ENCODE measurements at regions not wholly inside any gene's neighbourhood (a gene's known extent, or its start where the extent isn't known, plus 50 kb on each side); places are given as distances from the start of the nearest gene placed in this dataset.

GRCh38 chr10:130567011-130567410 lies 430.8 kb downstream of the GLRX3 start:
- Histone ChIP-seq H3K36me3 (ENCODE audit: control insufficient read depth, insufficient read depth, low read length) (no peaks in the 10 kb centered on the region), H3K9me3 (ENCODE audit: control insufficient read depth, insufficient read depth, low read depth, low read length) (no peaks in the 10 kb centered on the region), H3K27me3 (ENCODE audit: control insufficient read depth, insufficient read depth, low read length) (peaks cover 6% of the 10 kb centered on the region; the same call in 1 of the 2 replicates), H3K27ac (ENCODE audit: low read length) (no peak overlapping the region), H3K4me1 (ENCODE audit: control insufficient read depth, insufficient read depth, low read length) (no peaks in the 10 kb centered on the region), H3K4me3 (ENCODE audit: low read depth in 2 of 2, low read length in 2 of 2) (no peak overlapping the region)
- no TSS peak for BruUV-seq (replicated peaks)
- intact Hi-C loops (cut with micrococcal nuclease; ENCODE audit: unreplicated experiment): no loop called here
- ChIA-PET POLR2A (no interaction called here), CTCF (no interaction called here)
- TF ChIP-seq TCF7L2 (IDR thresholded peaks at IDR 0.05; ENCODE audit: low read depth, low read length): no peak
- TF ChIP-seq CTCF (IDR thresholded peaks at IDR 0.05): no peak
- TF ChIP-seq POLR2AphosphoS5 (IDR thresholded peaks at IDR 0.05; ENCODE audit: low read depth, low read length): no peak
- TF ChIP-seq REST (IDR thresholded peaks at IDR 0.05; ENCODE audit: insufficient read depth in 1 of 2, low read depth in 2 of 2, low read length in 1 of 2): no peak
- no peak for TF ChIP-seq SIN3A (IDR thresholded peaks at IDR 0.05; ENCODE audit: borderline replicate concordance, insufficient read depth, low read depth, low read length)
- in situ Hi-C loops (cut with HindIII; ENCODE audit: low pct_unique_long_range_greater_than_20kb, low sequenced_read_pairs): no loop called here
- DNase-seq (ENCODE audit: low read depth, low spot score) (no peak), ATAC-seq (no peak)

GRCh38 chr10:130567436-130567835 lies 431.2 kb downstream of the GLRX3 start:
- no peak for DNase-seq (ENCODE audit: low read depth, low spot score)
- ChIA-PET POLR2A (no interaction called here), CTCF (no interaction called here)
- ATAC-seq: no peak
- H3K36me3 ChIP-seq (ENCODE audit: control insufficient read depth, insufficient read depth, low read length): no peaks in the 10 kb centered on the region
- H3K4me1 ChIP-seq (ENCODE audit: control insufficient read depth, insufficient read depth, low read length): no peaks in the 10 kb centered on the region
- H3K27me3 ChIP-seq (ENCODE audit: control insufficient read depth, insufficient read depth, low read length): peaks cover 6% of the 10 kb centered on the region; the same call in 1 of the 2 replicates
- no peak overlapping the region for H3K4me3 ChIP-seq (ENCODE audit: low read depth in 2 of 2, low read length in 2 of 2)
- intact Hi-C loops (cut with micrococcal nuclease; ENCODE audit: unreplicated experiment) (no loop called here), in situ Hi-C loops (cut with HindIII; ENCODE audit: low pct_unique_long_range_greater_than_20kb, low sequenced_read_pairs) (no loop called here)
- H3K27ac ChIP-seq (ENCODE audit: low read length): no peak overlapping the region
- no peaks in the 10 kb centered on the region for H3K9me3 ChIP-seq (ENCODE audit: control insufficient read depth, insufficient read depth, low read depth, low read length)
- no peak for TF ChIP-seq REST (IDR thresholded peaks at IDR 0.05; ENCODE audit: insufficient read depth in 1 of 2, low read depth in 2 of 2, low read length in 1 of 2)
- TF ChIP-seq SIN3A (IDR thresholded peaks at IDR 0.05; ENCODE audit: borderline replicate concordance, insufficient read depth, low read depth, low read length): no peak
- TF ChIP-seq TCF7L2 (IDR thresholded peaks at IDR 0.05; ENCODE audit: low read depth, low read length): no peak
- no peak for TF ChIP-seq CTCF (IDR thresholded peaks at IDR 0.05)
- TF ChIP-seq POLR2AphosphoS5 (IDR thresholded peaks at IDR 0.05; ENCODE audit: low read depth, low read length): no peak
- BruUV-seq (replicated peaks): no TSS peak
